ENCODE measurements at regions not wholly inside any gene's neighbourhood (a gene's known extent, or its start where the extent isn't known, plus 50 kb on each side); places are given as distances from the start of the nearest gene placed in this dataset.

GRCh38 chr2:66897691-66898150, 462.8 kb downstream of the MEIS1 start:
- DNase-seq, result no peak

- no peak for DNase-seq
Measured at GRCh38 chr2:66899109-66899508, 464.2 kb downstream of the MEIS1 start.

- no peak for DNase-seq
Measured at GRCh38 chr2:66899648-66900047, 464.7 kb downstream of the MEIS1 start.

- DNase-seq, result no peak
Measured at GRCh38 chr2:66901344-66901743, 466.4 kb downstream of the MEIS1 start.

GRCh38 chr2:66903183-66903582, 468.3 kb downstream of the MEIS1 start:
- no peak for DNase-seq

- no peak for DNase-seq
Measured at GRCh38 chr2:66903745-66904465, 469.0 kb downstream of the MEIS1 start.

GRCh38 chr2:66915237-66915636, 480.3 kb downstream of the MEIS1 start:
- no peak for DNase-seq

GRCh38 chr2:66919286-66919685, 477.8 kb upstream of the ETAA1 start:
- DNase-seq, result no peak

- no peak for DNase-seq
Measured at GRCh38 chr2:66920415-66920814, 476.7 kb upstream of the ETAA1 start.

GRCh38 chr2:66925128-66925527, 472.0 kb upstream of the ETAA1 start:
- no peak for DNase-seq

GRCh38 chr2:66926594-66927112, 470.5 kb upstream of the ETAA1 start:
- no peak for DNase-seq

- DNase-seq, result no peak
Measured at GRCh38 chr2:66929632-66930338, 467.3 kb upstream of the ETAA1 start.

GRCh38 chr2:66930339-66931220, 466.6 kb upstream of the ETAA1 start:
- DNase-seq, result no peak

- no peak for DNase-seq
Measured at GRCh38 chr2:66938471-66938967, 458.6 kb upstream of the ETAA1 start.

- no peak for DNase-seq
Measured at GRCh38 chr2:66940080-66940479, 457.1 kb upstream of the ETAA1 start.

GRCh38 chr2:66948234-66948633, 448.9 kb upstream of the ETAA1 start:
- DNase-seq, result no peak

GRCh38 chr2:66957198-66957597, 439.9 kb upstream of the ETAA1 start:
- no peak for DNase-seq

- no peak for DNase-seq
Measured at GRCh38 chr2:66957677-66958076, 439.5 kb upstream of the ETAA1 start.

- no peak for DNase-seq
Measured at GRCh38 chr2:66960161-66960560, 437.0 kb upstream of the ETAA1 start.

GRCh38 chr2:66962716-66963115, 434.4 kb upstream of the ETAA1 start:
- DNase-seq, result no peak

GRCh38 chr2:66966631-66967030, 430.5 kb upstream of the ETAA1 start:
- no peak for DNase-seq

- DNase-seq, result no peak
Measured at GRCh38 chr2:66968946-66969345, 428.2 kb upstream of the ETAA1 start.

GRCh38 chr2:66981074-66981473, 416.1 kb upstream of the ETAA1 start:
- DNase-seq, result no peak

Measured in AML-193 (cell line).